Esophagus muscularis mucosa (tissue), 4 donors: ENCODE measurements at regions not wholly inside any gene's neighbourhood (a gene's known extent, or its start where the extent isn't known, plus 50 kb on each side); places are given as distances from the start of the nearest gene placed in this dataset.

ENCODE experiments used
- DNase-seq: peaks from one replicate; pipeline ENCODE4 v3.0.0-alpha.2; 2017; ENCODE audit errors: extremely low spot score
- H3K27ac ChIP-seq, 4 donors: fragments of 200-600 bp; sonication (generic); replicated peaks in 1 of 4; 1 replicate in 3 of 4; 2 replicates in 1 of 4; pipeline ENCODE4 v1.5.1; 2016 to 2019; ENCODE audit warnings: mild to moderate bottlenecking in 1 of 4
- H3K27me3 ChIP-seq, 4 donors: fragments of 200-600 bp; sonication (generic); one replicate each; pipeline versions ENCODE4 v1.5.1 to v1.6.0; 2016 to 2019
- H3K36me3 ChIP-seq, 4 donors: fragments of 200-600 bp; sonication (generic); one replicate each; pipeline ENCODE4 v1.5.1; 2016 to 2019
- H3K4me1 ChIP-seq, 4 donors: fragments of 200-600 bp; sonication (generic); one replicate each; pipeline ENCODE4 v1.5.1; 2016 to 2019
- H3K4me3 ChIP-seq, 4 donors: fragments of 200-600 bp; sonication (generic); 1 replicate in 2 of 4; 2 replicates in 2 of 4; pipeline ENCODE4 v1.5.1; 2016 to 2019; ENCODE audit warnings: mild to moderate bottlenecking in 4 of 4, moderate library complexity in 1 of 4
- H3K9me3 ChIP-seq, 4 donors: fragments of 200-600 bp; sonication (generic); 1 replicate in 3 of 4; 2 replicates in 1 of 4; pipeline ENCODE4 v1.5.1; 2016 to 2019
- CTCF ChIP-seq, 3 experiments: fragments of 200-600 bp in 2 of 3; fragments of 450-650 bp in 1 of 3; sonication (generic) in 2 of 3; IDR thresholded peaks; one replicate each; pipeline ENCODE4 v1.5.1; 2017 to 2019; ENCODE audit warnings: antibody characterized with exemption in 3 of 3, mild to moderate bottlenecking in 2 of 3, moderate library complexity in 1 of 3
- EP300 ChIP-seq: sonication (generic); formaldehyde crosslinking; IDR thresholded peaks from one replicate; pipeline ENCODE4 v1.6.1; 2017; ENCODE audit warnings: antibody characterized with exemption
- POLR2A ChIP-seq: fragments of 450-650 bp; IDR thresholded peaks from one replicate; pipeline ENCODE4 v1.6.1; 2017; ENCODE audit warnings: antibody characterized with exemption, moderate library complexity, mild to moderate bottlenecking, low read depth
- POLR2AphosphoS5 ChIP-seq, 2 donors: sonication (generic); formaldehyde crosslinking; IDR thresholded peaks; one replicate each; pipeline ENCODE4 v1.6.1; 2017; ENCODE audit warnings: antibody characterized with exemption in 2 of 2
- WGBS: methylation state at CpG from one replicate; pipeline ENCODE4 v1.1.5; 2018; 5-methylcytosine and 5-hydroxymethylcytosine counted together
- intact Hi-C: fragments of 100-400 bp; cut with DNase I; formaldehyde crosslinking; loops from one replicate; pipeline ENCODE4 v1.15.1; 2023

- TF ChIP-seq CTCF (IDR thresholded peaks at IDR 0.05) (no peak), EP300 (no peak), POLR2AphosphoS5 (IDR thresholded peaks at IDR 0.05) (no peak), POLR2A (no peak)
- no peak for DNase-seq
- no peaks in the 10 kb centered on the region for H3K36me3 ChIP-seq
- WGBS = 92% methylated on average over 3 of the region's 3 CpGs
- H3K4me1 ChIP-seq = no peaks in the 10 kb centered on the region
- H3K27me3 ChIP-seq = no peaks in the 10 kb centered on the region
- no peaks in the 10 kb centered on the region for H3K9me3 ChIP-seq
- no peak overlapping the region for H3K27ac ChIP-seq
- intact Hi-C loops = no loop called here
- H3K4me3 ChIP-seq = no peak overlapping the region
These were observed 1303.9 kb upstream of the PIK3C3 start for GRCh38 chr18:40651163-40651562.

GRCh38 chr18:40642692-40643229, 1312.3 kb upstream of the PIK3C3 start:
- Histone ChIP-seq H3K4me3 (no peak overlapping the region), H3K36me3 (no peaks in the 10 kb centered on the region), H3K27me3 (no peaks in the 10 kb centered on the region), H3K27ac (no peak overlapping the region), H3K4me1 (no peaks in the 10 kb centered on the region), H3K9me3 (no peaks in the 10 kb centered on the region)
- no peak for DNase-seq
- TF ChIP-seq POLR2AphosphoS5 (IDR thresholded peaks at IDR 0.05) (no peak), POLR2A (no peak), EP300 (no peak), CTCF (IDR thresholded peaks at IDR 0.05) (no peak)
- WGBS = 76% methylated on average over 4 of the region's 4 CpGs
- intact Hi-C loops = no loop called here

GRCh38 chr18:40631319-40631718, 1323.7 kb upstream of the PIK3C3 start:
- DNase-seq = no peak
- H3K4me3 ChIP-seq = no peak overlapping the region
- no peaks in the 10 kb centered on the region for H3K36me3 ChIP-seq
- no peaks in the 10 kb centered on the region for H3K4me1 ChIP-seq
- peaks cover 0 to 5% (median 0%) of the 10 kb centered on the region in 4 donors for H3K9me3 ChIP-seq
- no peak for TF ChIP-seq CTCF (IDR thresholded peaks at IDR 0.05)
- TF ChIP-seq POLR2AphosphoS5 (IDR thresholded peaks at IDR 0.05) = no peak
- no peak for TF ChIP-seq EP300
- TF ChIP-seq POLR2A = no peak
- intact Hi-C loops = no loop called here
- H3K27ac ChIP-seq = no peak overlapping the region
- 88% methylated on average over 3 of the region's 3 CpGs for WGBS
- H3K27me3 ChIP-seq = no peaks in the 10 kb centered on the region

GRCh38 chr18:40630496-40630895, 1324.5 kb upstream of the PIK3C3 start:
- Histone ChIP-seq H3K9me3 (peaks cover 0 to 5% (median 0%) of the 10 kb centered on the region in 4 donors), H3K27me3 (no peaks in the 10 kb centered on the region), H3K4me3 (no peak overlapping the region), H3K36me3 (no peaks in the 10 kb centered on the region), H3K4me1 (no peaks in the 10 kb centered on the region), H3K27ac (no peak overlapping the region)
- intact Hi-C loops = no loop called here
- WGBS = 85% methylated on average over 1 of the region's 1 CpG
- no peak for DNase-seq
- TF ChIP-seq CTCF (IDR thresholded peaks at IDR 0.05) = no peak
- TF ChIP-seq POLR2A = no peak
- TF ChIP-seq EP300 = no peak
- TF ChIP-seq POLR2AphosphoS5 (IDR thresholded peaks at IDR 0.05) = no peak

GRCh38 chr18:40624959-40625358, 1330.1 kb upstream of the PIK3C3 start:
- intact Hi-C loops = no loop called here
- TF ChIP-seq POLR2AphosphoS5 (IDR thresholded peaks at IDR 0.05) = no peak
- TF ChIP-seq POLR2A = no peak
- H3K9me3 ChIP-seq = no peaks in the 10 kb centered on the region
- no peak overlapping the region for H3K27ac ChIP-seq
- DNase-seq = no peak
- H3K4me3 ChIP-seq = no peak overlapping the region
- no peaks in the 10 kb centered on the region for H3K36me3 ChIP-seq
- no peaks in the 10 kb centered on the region for H3K27me3 ChIP-seq
- no peaks in the 10 kb centered on the region for H3K4me1 ChIP-seq
- WGBS = 95% methylated on average over 4 of the region's 4 CpGs
